ENCODE measurements at regions not wholly inside any gene's neighbourhood (a gene's known extent, or its start where the extent isn't known, plus 50 kb on each side); places are given as distances from the start of the nearest gene placed in this dataset.
A peak's percentile ranks its signal among the peaks of the same experiment; 100 is the strongest.

DNA sequence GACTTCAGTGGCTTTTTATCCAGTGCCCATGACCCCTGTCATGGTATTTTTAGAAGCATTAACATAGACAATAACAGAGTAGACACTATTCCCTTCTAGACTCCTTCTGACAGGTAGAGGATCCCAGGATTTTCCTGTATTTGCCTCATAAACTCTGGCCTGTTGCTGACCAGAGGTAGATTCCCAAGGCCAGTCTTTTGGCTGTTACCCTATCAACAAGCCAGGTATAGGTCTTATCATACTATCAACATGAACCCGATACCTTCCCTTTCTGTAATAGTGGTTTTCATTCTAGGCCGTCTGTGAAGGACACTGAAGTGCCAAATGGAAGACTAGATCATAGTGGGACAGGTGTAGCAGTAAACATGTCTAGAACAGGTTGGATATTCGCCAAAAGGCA lies 76.2 kb upstream of the CHRDL1 start:
- H3K36me3 Mint-ChIP-seq: no peaks in the 10 kb centered on the region
- H3K9me3 Mint-ChIP-seq: peaks cover 0 to 2% (median 0%) of the 10 kb centered on the region in 6 donors
- H3K27ac Mint-ChIP-seq: no peak overlapping the region
- no peaks in the 10 kb centered on the region for H3K4me1 Mint-ChIP-seq
- peaks cover 0 to 3% (median 3%) of the 10 kb centered on the region in 3 donors for H3K27me3 Mint-ChIP-seq (ENCODE audit: low read depth in 3 of 3)
- H3K4me3 Mint-ChIP-seq: no peak overlapping the region
- no peak for DNase-seq

DNA sequence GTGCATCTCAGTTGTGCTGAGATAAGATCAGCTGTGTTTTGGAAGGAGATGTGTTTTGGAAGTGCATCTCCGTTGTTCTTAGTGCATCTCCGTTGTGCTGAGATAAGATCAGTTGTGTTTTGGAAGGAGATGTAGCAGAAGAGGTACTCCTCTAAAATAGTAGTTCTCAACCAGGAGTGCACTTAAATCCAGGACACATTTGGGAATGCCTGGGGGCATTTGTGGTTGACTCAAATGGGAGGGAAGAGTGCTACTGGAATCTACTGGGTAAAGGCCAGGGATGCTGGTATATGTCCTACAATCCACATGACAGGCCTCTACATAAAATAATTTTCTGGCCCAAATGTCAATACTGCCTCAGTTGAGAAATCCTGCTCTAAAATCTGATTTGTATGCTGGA lies 70.8 kb upstream of the CHRDL1 start:
- Mint-ChIP-seq H3K9me3 (no peaks in the 10 kb centered on the region), H3K27me3 (ENCODE audit: low read depth in 3 of 3) (peaks cover 0 to 3% (median 3%) of the 10 kb centered on the region in 3 donors), H3K36me3 (no peaks in the 10 kb centered on the region), H3K4me1 (no peaks in the 10 kb centered on the region), H3K4me3 (no peak overlapping the region), H3K27ac (no peak overlapping the region)
- DNase-seq: no peak

DNA sequence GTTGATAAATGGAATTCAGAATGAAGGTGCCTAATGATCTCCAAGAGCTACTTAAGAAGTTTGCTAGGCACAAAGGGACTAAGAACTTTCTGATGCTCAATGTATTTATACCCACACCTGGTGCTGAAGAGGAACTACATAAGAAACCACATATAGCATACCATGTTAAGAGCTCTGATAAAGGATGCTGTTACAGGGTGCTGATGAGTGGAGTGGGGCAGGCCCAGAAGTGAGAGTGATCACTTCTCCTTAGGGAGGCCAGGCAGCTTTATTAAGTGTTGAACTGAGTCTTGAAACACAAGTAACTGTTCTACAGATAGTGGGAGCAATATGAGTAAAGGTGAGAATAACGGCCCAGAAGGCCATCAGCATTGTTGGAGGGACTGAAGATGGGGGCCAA lies 68.3 kb upstream of the CHRDL1 start:
- Mint-ChIP-seq H3K27me3 (ENCODE audit: low read depth in 3 of 3) (peaks cover 0 to 7% (median 3%) of the 10 kb centered on the region in 3 donors), H3K4me1 (no peaks in the 10 kb centered on the region), H3K9me3 (no peaks in the 10 kb centered on the region), H3K36me3 (no peaks in the 10 kb centered on the region), H3K27ac (no peak overlapping the region), H3K4me3 (no peak overlapping the region)
- no peak for DNase-seq

DNA sequence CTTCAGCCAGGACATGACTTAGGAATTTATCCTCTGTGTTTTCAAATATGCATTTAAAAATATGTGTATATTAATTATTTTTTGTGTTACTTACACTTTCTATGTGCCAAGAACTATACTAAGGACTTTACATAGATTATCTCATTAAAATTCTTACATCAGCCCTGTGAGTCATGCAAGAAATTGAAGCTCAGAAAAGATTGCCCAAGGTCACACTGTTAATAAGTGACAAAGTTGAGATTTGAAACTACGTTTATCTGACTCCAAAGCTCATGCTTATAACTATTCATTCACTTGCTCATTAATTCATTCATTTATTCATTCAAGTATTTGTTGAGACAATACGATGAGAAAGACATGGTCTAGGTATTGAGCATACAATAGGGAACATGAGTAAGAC lies 62.9 kb upstream of the CHRDL1 start:
- H3K9me3 Mint-ChIP-seq: no peaks in the 10 kb centered on the region
- H3K27ac Mint-ChIP-seq: no peak overlapping the region
- no peak overlapping the region for H3K4me3 Mint-ChIP-seq
- DNase-seq: no peak
- no peaks in the 10 kb centered on the region for H3K4me1 Mint-ChIP-seq
- H3K36me3 Mint-ChIP-seq: no peaks in the 10 kb centered on the region
- peaks cover 0 to 10% (median 5%) of the 10 kb centered on the region in 3 donors for H3K27me3 Mint-ChIP-seq (ENCODE audit: low read depth in 3 of 3)

DNA sequence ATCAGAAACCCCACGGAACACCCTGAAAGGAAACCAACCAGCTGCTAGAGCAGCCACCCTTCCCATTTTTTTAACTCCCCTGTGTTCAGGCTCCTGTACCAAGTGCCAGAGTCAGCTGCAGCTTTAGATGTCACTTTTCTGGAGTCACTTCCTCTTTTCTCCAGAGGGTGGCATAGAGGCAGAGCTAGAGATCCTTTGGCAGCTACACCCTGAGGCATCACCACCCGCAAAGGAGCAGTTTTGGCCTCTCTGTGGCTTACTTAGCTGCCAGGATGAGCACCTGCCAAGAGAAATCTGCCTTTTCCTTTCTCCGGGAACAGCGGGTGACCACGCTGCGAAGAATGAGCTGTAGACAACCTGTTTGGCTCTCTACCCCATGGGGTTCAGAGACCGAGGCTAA lies 58.0 kb upstream of the CHRDL1 start:
- no peaks in the 10 kb centered on the region for H3K36me3 Mint-ChIP-seq
- no peaks in the 10 kb centered on the region for H3K4me1 Mint-ChIP-seq
- DNase-seq: no peak
- H3K27ac Mint-ChIP-seq: no peak overlapping the region
- H3K4me3 Mint-ChIP-seq: no peak overlapping the region
- H3K9me3 Mint-ChIP-seq: no peaks in the 10 kb centered on the region
- peaks cover 2 to 5% (median 5%) of the 10 kb centered on the region in 3 donors for H3K27me3 Mint-ChIP-seq (ENCODE audit: low read depth in 3 of 3)

DNA sequence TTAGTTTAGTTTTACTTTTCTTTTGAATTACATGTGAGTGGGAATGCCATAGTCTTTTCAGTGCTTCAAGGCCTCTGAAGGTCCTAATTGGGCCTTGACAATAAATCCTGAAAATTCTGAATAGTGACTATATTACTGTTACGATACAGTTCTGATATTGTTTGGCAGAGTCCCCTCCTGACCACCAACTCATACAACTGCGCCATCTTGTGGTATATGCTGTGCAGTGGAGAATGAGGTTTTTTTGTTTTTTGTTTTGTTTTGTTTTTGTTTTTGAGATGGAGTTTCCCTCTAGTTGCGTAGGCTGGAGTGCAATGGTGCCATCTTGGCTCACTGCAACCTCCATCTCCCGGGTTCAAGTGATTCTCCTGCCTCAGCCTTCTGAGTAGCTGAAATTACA lies 56.6 kb upstream of the CHRDL1 start:
- DNase-seq: no peak
- Mint-ChIP-seq H3K36me3 (no peaks in the 10 kb centered on the region), H3K27ac (no peak overlapping the region), H3K27me3 (ENCODE audit: low read depth in 3 of 3) (peaks cover 2 to 4% (median 3%) of the 10 kb centered on the region in 3 donors), H3K4me1 (no peaks in the 10 kb centered on the region), H3K9me3 (no peaks in the 10 kb centered on the region), H3K4me3 (no peak overlapping the region)

DNA sequence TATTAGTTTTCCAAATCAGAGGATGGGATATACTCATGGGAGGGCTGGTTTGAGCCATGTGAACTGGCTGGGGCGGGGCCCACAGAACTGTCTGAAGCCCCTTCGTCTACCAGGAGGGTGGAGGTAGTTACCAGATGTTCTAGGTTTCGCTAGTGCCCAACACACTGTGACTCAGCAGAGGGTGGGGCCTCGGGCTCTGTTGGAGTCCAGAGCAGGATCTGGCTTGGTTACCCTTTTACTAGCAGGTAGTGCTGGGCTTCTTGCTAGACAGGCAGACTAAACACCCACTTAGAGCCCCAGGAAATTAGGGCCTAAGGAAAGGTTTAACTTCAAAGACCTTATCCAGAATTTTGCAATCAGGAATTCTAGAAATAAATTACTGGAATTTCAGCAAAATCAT lies 56.2 kb upstream of the CHRDL1 start:
- Mint-ChIP-seq H3K4me1 (no peaks in the 10 kb centered on the region), H3K27ac (no peak overlapping the region), H3K4me3 (no peak overlapping the region), H3K9me3 (no peaks in the 10 kb centered on the region), H3K36me3 (no peaks in the 10 kb centered on the region), H3K27me3 (ENCODE audit: low read depth in 3 of 3) (peaks cover 2 to 4% (median 3%) of the 10 kb centered on the region in 3 donors)
- no peak for DNase-seq

DNA sequence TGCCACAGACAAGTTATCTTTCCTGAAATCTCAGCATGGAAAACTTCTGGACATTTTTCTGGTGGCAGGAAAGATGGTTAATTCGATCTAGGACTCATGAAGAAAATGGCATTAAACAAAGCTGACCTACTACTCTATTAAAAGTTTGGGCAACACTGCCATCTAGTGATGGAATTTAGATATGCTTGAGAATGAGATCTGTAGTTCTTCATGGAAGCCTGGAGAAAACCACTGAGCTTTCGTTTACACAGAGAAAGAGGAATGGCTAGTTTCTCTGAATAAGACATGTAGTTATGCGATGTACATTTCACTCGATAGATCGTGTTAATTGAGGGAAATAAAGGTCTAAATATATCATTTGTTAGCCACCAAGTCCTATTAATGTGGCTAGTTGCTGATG lies 51.7 kb upstream of the CHRDL1 start:
- H3K9me3 Mint-ChIP-seq: no peaks in the 10 kb centered on the region
- no peaks in the 10 kb centered on the region for H3K36me3 Mint-ChIP-seq
- no peak overlapping the region for H3K27ac Mint-ChIP-seq
- H3K27me3 Mint-ChIP-seq (ENCODE audit: low read depth in 3 of 3): peaks cover 2 to 7% (median 4%) of the 10 kb centered on the region in 3 donors
- peak; percentile 23 to 45 (median 29) for DNase-seq
- H3K4me3 Mint-ChIP-seq: no peak overlapping the region
- no peaks in the 10 kb centered on the region for H3K4me1 Mint-ChIP-seq

DNA sequence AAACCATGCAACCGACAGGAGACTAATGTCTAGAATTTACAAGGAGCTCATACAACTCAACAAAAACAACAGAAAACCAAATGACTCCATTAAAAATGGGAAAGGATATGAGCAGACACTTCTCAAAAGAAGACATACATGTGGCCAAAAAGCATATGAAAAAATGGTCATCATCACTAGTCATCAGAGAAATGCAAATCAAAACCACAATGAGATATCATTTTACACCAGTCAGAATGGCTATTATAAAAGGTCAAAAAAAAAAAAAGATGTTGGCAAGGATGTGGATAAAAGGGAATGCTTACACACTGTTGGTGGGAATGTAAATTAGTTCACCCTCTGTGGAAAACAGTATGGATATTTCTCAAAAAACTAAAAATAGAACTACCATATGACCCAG lies 50.5 kb upstream of the CHRDL1 start:
- Mint-ChIP-seq H3K36me3 (no peaks in the 10 kb centered on the region), H3K27me3 (ENCODE audit: low read depth in 3 of 3) (peaks cover 2 to 9% (median 2%) of the 10 kb centered on the region in 3 donors), H3K27ac (no peak overlapping the region), H3K4me3 (no peak overlapping the region), H3K4me1 (no peaks in the 10 kb centered on the region), H3K9me3 (no peaks in the 10 kb centered on the region)
- DNase-seq: no peak
